GM18498 (cell line): ENCODE measurements at regions not wholly inside any gene's neighbourhood (a gene's known extent, or its start where the extent isn't known, plus 50 kb on each side); places are given as distances from the start of the nearest gene placed in this dataset.

Source experiments
- ATAC-seq: cut with Tn5 transposase; IDR thresholded peaks from one replicate; pipeline ENCODE4 v1.9.1; 2021; ENCODE audit warnings: mild to moderate bottlenecking, moderate library complexity; ENCODE audit not compliant: unreplicated experiment

- no peak for ATAC-seq
Observed at GRCh38 chr1:5404412-5405203, 587.6 kb downstream of the NPHP4 start.

- ATAC-seq = no peak
Observed at GRCh38 chr1:5403935-5404334, 588.3 kb downstream of the NPHP4 start.

GRCh38 chr1:5402618-5403017 lies 589.6 kb downstream of the NPHP4 start:
- ATAC-seq = no peak

GRCh38 chr1:5399771-5400170 lies 592.5 kb downstream of the NPHP4 start:
- no peak for ATAC-seq

GRCh38 chr1:5396593-5396992 lies 595.6 kb downstream of the NPHP4 start:
- no peak for ATAC-seq

- ATAC-seq = no peak
Observed at GRCh38 chr1:5394111-5394510, 598.1 kb downstream of the NPHP4 start.

GRCh38 chr1:5393603-5394002 lies 598.6 kb downstream of the NPHP4 start:
- ATAC-seq = no peak

GRCh38 chr1:5393146-5393545 lies 599.1 kb downstream of the NPHP4 start:
- ATAC-seq = no peak

GRCh38 chr1:5391725-5392124 lies 600.5 kb downstream of the NPHP4 start:
- no peak for ATAC-seq

- ATAC-seq = no peak
Observed at GRCh38 chr1:5390504-5390903, 601.7 kb downstream of the NPHP4 start.

GRCh38 chr1:5389101-5389885 lies 602.9 kb downstream of the NPHP4 start:
- no peak for ATAC-seq

- no peak for ATAC-seq
Observed at GRCh38 chr1:5388622-5389021, 603.6 kb downstream of the NPHP4 start.

GRCh38 chr1:5386371-5386770 lies 605.9 kb downstream of the NPHP4 start:
- ATAC-seq = no peak

- no peak for ATAC-seq
Observed at GRCh38 chr1:5385956-5386355, 606.3 kb downstream of the NPHP4 start.

- no peak for ATAC-seq
Observed at GRCh38 chr1:5385096-5385799, 607.0 kb downstream of the NPHP4 start.

GRCh38 chr1:5381491-5381890 lies 610.7 kb downstream of the NPHP4 start:
- ATAC-seq = no peak

- no peak for ATAC-seq
Observed at GRCh38 chr1:5379176-5379759, 613.0 kb downstream of the NPHP4 start.

GRCh38 chr1:5376538-5377247 lies 615.5 kb downstream of the NPHP4 start:
- ATAC-seq = no peak

GRCh38 chr1:5375481-5375880 lies 616.7 kb downstream of the NPHP4 start:
- no peak for ATAC-seq

GRCh38 chr1:5374192-5374591 lies 618.0 kb downstream of the NPHP4 start:
- no peak for ATAC-seq

- ATAC-seq = no peak
Observed at GRCh38 chr1:5373281-5373680, 618.9 kb downstream of the NPHP4 start.
